ENCODE measurements at regions not wholly inside any gene's neighbourhood (a gene's known extent, or its start where the extent isn't known, plus 50 kb on each side); places are given as distances from the start of the nearest gene placed in this dataset.

- no peak overlapping the region for H3K9ac ChIP-seq
- no peak overlapping the region for H3K4me3 ChIP-seq (ENCODE audit: low read depth, low read length)
- H3K9me3 ChIP-seq (ENCODE audit: control insufficient read depth, low read length): no peaks in the 10 kb centered on the region
- H2AFZ ChIP-seq: no peak overlapping the region
- no peak overlapping the region for H3K27ac ChIP-seq
- TF ChIP-seq, protein P1, sequence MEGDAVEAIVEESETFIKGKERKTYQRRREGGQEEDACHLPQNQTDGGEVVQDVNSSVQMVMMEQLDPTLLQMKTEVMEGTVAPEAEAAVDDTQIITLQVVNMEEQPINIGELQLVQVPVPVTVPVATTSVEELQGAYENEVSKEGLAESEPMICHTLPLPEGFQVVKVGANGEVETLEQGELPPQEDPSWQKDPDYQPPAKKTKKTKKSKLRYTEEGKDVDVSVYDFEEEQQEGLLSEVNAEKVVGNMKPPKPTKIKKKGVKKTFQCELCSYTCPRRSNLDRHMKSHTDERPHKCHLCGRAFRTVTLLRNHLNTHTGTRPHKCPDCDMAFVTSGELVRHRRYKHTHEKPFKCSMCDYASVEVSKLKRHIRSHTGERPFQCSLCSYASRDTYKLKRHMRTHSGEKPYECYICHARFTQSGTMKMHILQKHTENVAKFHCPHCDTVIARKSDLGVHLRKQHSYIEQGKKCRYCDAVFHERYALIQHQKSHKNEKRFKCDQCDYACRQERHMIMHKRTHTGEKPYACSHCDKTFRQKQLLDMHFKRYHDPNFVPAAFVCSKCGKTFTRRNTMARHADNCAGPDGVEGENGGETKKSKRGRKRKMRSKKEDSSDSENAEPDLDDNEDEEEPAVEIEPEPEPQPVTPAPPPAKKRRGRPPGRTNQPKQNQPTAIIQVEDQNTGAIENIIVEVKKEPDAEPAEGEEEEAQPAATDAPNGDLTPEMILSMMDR (IDR thresholded peaks at IDR 0.05): no peak
- H3K4me1 ChIP-seq: no peaks in the 10 kb centered on the region
- no peaks in the 10 kb centered on the region for H3K79me2 ChIP-seq
- H3K4me2 ChIP-seq (ENCODE audit: low read length): no peak overlapping the region
- H3K36me3 ChIP-seq (ENCODE audit: control insufficient read depth, insufficient read depth, low read length): no peaks in the 10 kb centered on the region
- H3K27me3 ChIP-seq (ENCODE audit: control insufficient read depth, insufficient read depth, low read length): no peaks in the 10 kb centered on the region
Measured at GRCh38 chr2:65775839-65776238, 343.4 kb upstream of the SPRED2 start.

GRCh38 chr2:65767946-65768345, 335.5 kb upstream of the SPRED2 start:
- Histone ChIP-seq H3K27me3 (ENCODE audit: control insufficient read depth, insufficient read depth, low read length) (no peaks in the 10 kb centered on the region), H3K9me3 (ENCODE audit: control insufficient read depth, low read length) (no peaks in the 10 kb centered on the region), H3K4me3 (ENCODE audit: low read depth, low read length) (no peak overlapping the region), H3K36me3 (ENCODE audit: control insufficient read depth, insufficient read depth, low read length) (no peaks in the 10 kb centered on the region), H3K9ac (no peak overlapping the region), H3K27ac (no peak overlapping the region), H3K79me2 (no peaks in the 10 kb centered on the region), H2AFZ (no peak overlapping the region), H3K4me1 (no peaks in the 10 kb centered on the region), H3K4me2 (ENCODE audit: low read length) (no peak overlapping the region)
- TF ChIP-seq, protein P1 (IDR thresholded peaks at IDR 0.05): no peak

DNA sequence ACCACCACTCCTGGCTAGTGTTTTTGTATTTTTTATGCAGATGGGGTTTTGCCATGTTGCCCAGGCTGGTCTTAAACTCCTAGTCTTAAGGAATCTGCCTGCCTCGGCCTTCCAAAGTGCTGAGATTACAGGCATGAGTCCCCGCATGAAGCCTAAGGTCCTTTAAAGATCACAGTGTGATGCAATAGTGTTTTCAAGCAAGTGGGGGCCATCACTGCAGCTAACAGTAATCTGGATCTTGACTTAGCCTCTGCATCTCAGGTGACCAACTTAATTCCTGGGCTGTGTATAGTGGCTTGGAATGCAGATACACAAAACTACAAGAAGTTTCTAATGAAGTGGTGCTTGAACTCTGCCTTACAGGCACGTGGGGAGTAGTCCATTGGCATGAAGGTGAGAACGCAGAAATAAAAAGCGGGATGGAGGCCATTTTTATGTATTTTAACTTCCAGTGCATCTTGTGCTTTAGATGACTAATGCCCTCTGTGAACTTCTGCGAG, 334.4 kb upstream of the SPRED2 start:
- H3K36me3 ChIP-seq (ENCODE audit: control insufficient read depth, insufficient read depth, low read length): no peaks in the 10 kb centered on the region
- TF ChIP-seq, protein P1 (IDR thresholded peaks at IDR 0.05): no peak
- no peaks in the 10 kb centered on the region for H3K4me1 ChIP-seq

GRCh38 chr2:65765376-65765775, 333.0 kb upstream of the SPRED2 start:
- H3K4me3 ChIP-seq (ENCODE audit: low read depth, low read length): no peak overlapping the region
- H2AFZ ChIP-seq: no peak overlapping the region
- TF ChIP-seq, protein P1 (IDR thresholded peaks at IDR 0.05): no peak
- H3K36me3 ChIP-seq (ENCODE audit: control insufficient read depth, insufficient read depth, low read length): no peaks in the 10 kb centered on the region
- no peaks in the 10 kb centered on the region for H3K79me2 ChIP-seq
- H3K9ac ChIP-seq: no peak overlapping the region
- H3K4me2 ChIP-seq (ENCODE audit: low read length): no peak overlapping the region
- H3K27ac ChIP-seq: no peak overlapping the region
- no peaks in the 10 kb centered on the region for H3K4me1 ChIP-seq
- no peaks in the 10 kb centered on the region for H3K9me3 ChIP-seq (ENCODE audit: control insufficient read depth, low read length)
- H3K27me3 ChIP-seq (ENCODE audit: control insufficient read depth, insufficient read depth, low read length): no peaks in the 10 kb centered on the region

More for the DNA sequence above, 334.4 kb upstream of the SPRED2 start:
- Histone ChIP-seq H3K9ac (no peak overlapping the region), H3K27me3 (ENCODE audit: control insufficient read depth, insufficient read depth, low read length) (no peaks in the 10 kb centered on the region), H3K9me3 (ENCODE audit: control insufficient read depth, low read length) (no peaks in the 10 kb centered on the region), H3K79me2 (no peaks in the 10 kb centered on the region), H2AFZ (no peak overlapping the region), H3K4me2 (ENCODE audit: low read length) (no peak overlapping the region), H3K27ac (no peak overlapping the region), H3K4me3 (ENCODE audit: low read depth, low read length) (no peak overlapping the region)

- Histone ChIP-seq H2AFZ (no peak overlapping the region), H3K27ac (no peak overlapping the region), H3K27me3 (ENCODE audit: control insufficient read depth, insufficient read depth, low read length) (no peaks in the 10 kb centered on the region), H3K9ac (no peak overlapping the region), H3K4me2 (ENCODE audit: low read length) (no peak overlapping the region), H3K79me2 (no peaks in the 10 kb centered on the region), H3K9me3 (ENCODE audit: control insufficient read depth, low read length) (no peaks in the 10 kb centered on the region), H3K36me3 (ENCODE audit: control insufficient read depth, insufficient read depth, low read length) (no peaks in the 10 kb centered on the region), H3K4me3 (ENCODE audit: low read depth, low read length) (no peak overlapping the region), H3K4me1 (no peaks in the 10 kb centered on the region)
- TF ChIP-seq, protein P1 (IDR thresholded peaks at IDR 0.05): no peak
Measured at GRCh38 chr2:65762068-65762467, 329.7 kb upstream of the SPRED2 start.
